Cardiac muscle cell (in vitro differentiated cells and primary cell): ENCODE measurements at regions not wholly inside any gene's neighbourhood (a gene's known extent, or its start where the extent isn't known, plus 50 kb on each side); places are given as distances from the start of the nearest gene placed in this dataset.

Experiments used
- DNase-seq, 2 donors: peaks; one replicate each; pipeline versions ENCODE4 v3.0.0 to v3.0.0-alpha.2; 2010 to 2017; ENCODE audit warnings: low read depth in 1 of 2, low spot score in 1 of 2
- H3K27ac ChIP-seq: fragments of 200-600 bp; sonication (generic); 2 replicates; pipeline ENCODE4 v1.5.1; 2016
- H3K27me3 ChIP-seq: fragments of 200-600 bp; sonication (generic); 2 replicates; pipeline ENCODE4 v1.6.0; 2016; ENCODE audit warnings: control low read depth
- H3K36me3 ChIP-seq: fragments of 200-600 bp; sonication (generic); 2 replicates; pipeline ENCODE4 v1.5.1; 2016; ENCODE audit warnings: control low read depth
- H3K4me1 ChIP-seq: fragments of 200-600 bp; sonication (generic); 2 replicates; pipeline ENCODE4 v1.8.1; 2017; ENCODE audit warnings: low read depth, mild to moderate bottlenecking, mixed run types
- H3K4me3 ChIP-seq: fragments of 200-600 bp; sonication (generic); 2 replicates; pipeline ENCODE4 v1.5.1; 2016; ENCODE audit warnings: mild to moderate bottlenecking
- H3K9me3 ChIP-seq: fragments of 200-600 bp; sonication (generic); 2 replicates; pipeline ENCODE4 v1.5.1; 2017; ENCODE audit warnings: low read depth, mild to moderate bottlenecking, control low read depth
- CTCF ChIP-seq: IDR thresholded peaks from 2 replicates; pipeline ENCODE4 v1.5.1; 2012; ENCODE audit warnings: low read depth, mild to moderate bottlenecking, low read length

GRCh38 chr17:69999253-69999652, 75.8 kb upstream of the KCNJ16 start:
- Histone ChIP-seq H3K4me3 (no peak overlapping the region), H3K9me3 (no peaks in the 10 kb centered on the region), H3K27me3 (no peaks in the 10 kb centered on the region), H3K36me3 (no peaks in the 10 kb centered on the region), H3K4me1 (no peaks in the 10 kb centered on the region), H3K27ac (no peak overlapping the region)
- DNase-seq = no peak
- no peak for TF ChIP-seq CTCF

GRCh38 chr17:70006159-70006558, 68.9 kb upstream of the KCNJ16 start:
- H3K4me1 ChIP-seq = no peaks in the 10 kb centered on the region
- no peak for DNase-seq
- H3K27ac ChIP-seq = no peak overlapping the region
- no peaks in the 10 kb centered on the region for H3K36me3 ChIP-seq
- no peaks in the 10 kb centered on the region for H3K9me3 ChIP-seq
- no peak for TF ChIP-seq CTCF
- no peaks in the 10 kb centered on the region for H3K27me3 ChIP-seq
- no peak overlapping the region for H3K4me3 ChIP-seq

- Histone ChIP-seq H3K4me3 (no peak overlapping the region), H3K9me3 (no peaks in the 10 kb centered on the region), H3K36me3 (no peaks in the 10 kb centered on the region), H3K27ac (no peak overlapping the region), H3K27me3 (no peaks in the 10 kb centered on the region), H3K4me1 (no peaks in the 10 kb centered on the region)
- no peak for DNase-seq
- TF ChIP-seq CTCF = no peak
Measured at GRCh38 chr17:70011750-70012149, 63.3 kb upstream of the KCNJ16 start.

GRCh38 chr17:70013911-70014310, 61.1 kb upstream of the KCNJ16 start:
- TF ChIP-seq CTCF = no peak
- H3K36me3 ChIP-seq = no peaks in the 10 kb centered on the region
- no peaks in the 10 kb centered on the region for H3K4me1 ChIP-seq
- no peaks in the 10 kb centered on the region for H3K9me3 ChIP-seq
- DNase-seq = no peak
- no peak overlapping the region for H3K4me3 ChIP-seq
- no peak overlapping the region for H3K27ac ChIP-seq
- H3K27me3 ChIP-seq = no peaks in the 10 kb centered on the region

- H3K9me3 ChIP-seq = no peaks in the 10 kb centered on the region
- no peaks in the 10 kb centered on the region for H3K36me3 ChIP-seq
- no peak for DNase-seq
- no peaks in the 10 kb centered on the region for H3K4me1 ChIP-seq
- no peak overlapping the region for H3K4me3 ChIP-seq
- no peak overlapping the region for H3K27ac ChIP-seq
- TF ChIP-seq CTCF = no peak
- H3K27me3 ChIP-seq = no peaks in the 10 kb centered on the region
Measured at GRCh38 chr17:70017112-70017511, 57.9 kb upstream of the KCNJ16 start.

- H3K4me1 ChIP-seq = no peaks in the 10 kb centered on the region
Measured at GRCh38 chr17:70017941-70018340, 57.1 kb upstream of the KCNJ16 start.

More at GRCh38 chr17:70017941-70018340, 57.1 kb upstream of the KCNJ16 start:
- Histone ChIP-seq H3K36me3 (no peaks in the 10 kb centered on the region), H3K4me3 (no peak overlapping the region), H3K9me3 (no peaks in the 10 kb centered on the region), H3K27me3 (no peaks in the 10 kb centered on the region), H3K27ac (no peak overlapping the region)
- TF ChIP-seq CTCF = no peak
- DNase-seq = no peak
